Activated T-helper 2 cell treated with anti-CD3 and anti-CD28 coated beads, Interferon-gamma antibody, Interleukin-2, Interleukin-4, amounts not matched to agents 10 μg/mL and 5 μg/mL and 100 μg/mL, durations not matched to agents 14 hours and 24 hours and 36 hours (primary cell): ENCODE measurements at regions not wholly inside any gene's neighbourhood (a gene's known extent, or its start where the extent isn't known, plus 50 kb on each side); places are given as distances from the start of the nearest gene placed in this dataset.
"Not testable (repeated sequence)": the region's sequence is repeated elsewhere in the genome, so short reads cannot be mapped to it uniquely, and the experiment has no call there.

Experiments
- DNase-seq: peaks from one replicate; pipeline ENCODE4 v3.0.0; 2021; ENCODE audit warnings: low spot score
- H3K27ac Mint-ChIP-seq: one replicate; pipeline ENCODE4 v1.8.0; 2021; ENCODE audit warnings: mixed read lengths
- H3K27me3 Mint-ChIP-seq: one replicate; pipeline ENCODE4 v1.8.0; 2021; ENCODE audit warnings: low read depth, mixed read lengths
- H3K36me3 Mint-ChIP-seq: one replicate; pipeline ENCODE4 v1.8.0; 2021; ENCODE audit warnings: low read depth, mixed read lengths
- H3K4me1 Mint-ChIP-seq: one replicate; pipeline ENCODE4 v1.8.0; 2021; ENCODE audit warnings: low read depth, mixed read lengths
- H3K4me3 Mint-ChIP-seq: one replicate; pipeline ENCODE4 v1.8.0; 2021; ENCODE audit warnings: low read depth, mild to moderate bottlenecking, moderate library complexity, mixed read lengths
- H3K9me3 Mint-ChIP-seq: one replicate; pipeline ENCODE4 v1.8.0; 2021; ENCODE audit warnings: mixed read lengths
- intact Hi-C: fragments of 100-400 bp; cut with micrococcal nuclease; formaldehyde crosslinking; loops from one replicate; pipeline ENCODE4 v1.15.1; 2023

DNA sequence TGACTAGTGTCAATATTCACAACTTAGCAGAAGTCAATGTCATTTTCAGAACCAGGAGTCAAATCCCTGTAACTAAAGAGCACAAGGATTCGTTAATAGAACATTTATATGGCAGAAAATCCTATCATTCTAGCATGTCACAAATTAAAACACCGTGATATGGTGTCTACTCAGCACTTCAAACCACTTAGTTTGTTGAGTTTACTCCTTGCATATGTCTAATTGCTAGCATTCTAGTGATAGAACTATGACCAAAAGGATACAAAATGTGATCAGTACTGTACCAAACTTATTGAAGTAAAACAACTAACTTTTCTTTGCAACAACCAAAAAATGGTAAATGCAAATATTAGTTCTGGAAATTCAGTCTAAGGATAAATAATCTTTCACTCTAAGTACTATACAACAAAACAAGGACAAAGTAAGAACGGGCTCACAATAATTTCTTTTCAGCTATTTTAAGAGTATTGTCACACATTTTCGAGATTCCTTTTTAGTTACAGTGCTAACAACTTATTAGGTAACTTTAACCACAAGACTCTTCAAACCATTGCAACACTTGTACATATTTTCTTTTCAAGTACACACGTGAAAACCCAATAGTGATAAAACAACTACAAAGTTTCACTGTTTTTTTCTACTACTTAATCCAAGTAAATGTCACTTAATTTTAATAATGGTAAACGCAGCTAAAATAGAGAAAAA, 845.2 kb upstream of the CDH10 start:
- Mint-ChIP-seq H3K4me3 (no peak overlapping the region), H3K27ac (no peak overlapping the region), H3K27me3 (no peaks in the 10 kb centered on the region), H3K36me3 (no peaks in the 10 kb centered on the region), H3K4me1 (no peaks in the 10 kb centered on the region), H3K9me3 (peaks cover 33% of the 10 kb centered on the region)
- no peak for DNase-seq
- intact Hi-C loops, result no loop called here

- no peak overlapping the region for H3K4me3 Mint-ChIP-seq
- intact Hi-C loops, result no loop called here
- no peaks in the 10 kb centered on the region for H3K27me3 Mint-ChIP-seq
- no peaks in the 10 kb centered on the region for H3K36me3 Mint-ChIP-seq
- H3K27ac Mint-ChIP-seq, result no peak overlapping the region
- DNase-seq, result no peak
- peaks cover 36% of the 10 kb centered on the region for H3K9me3 Mint-ChIP-seq
- no peaks in the 10 kb centered on the region for H3K4me1 Mint-ChIP-seq
Observed at GRCh38 chr5:25488119-25488518, 843.3 kb upstream of the CDH10 start.

DNA sequence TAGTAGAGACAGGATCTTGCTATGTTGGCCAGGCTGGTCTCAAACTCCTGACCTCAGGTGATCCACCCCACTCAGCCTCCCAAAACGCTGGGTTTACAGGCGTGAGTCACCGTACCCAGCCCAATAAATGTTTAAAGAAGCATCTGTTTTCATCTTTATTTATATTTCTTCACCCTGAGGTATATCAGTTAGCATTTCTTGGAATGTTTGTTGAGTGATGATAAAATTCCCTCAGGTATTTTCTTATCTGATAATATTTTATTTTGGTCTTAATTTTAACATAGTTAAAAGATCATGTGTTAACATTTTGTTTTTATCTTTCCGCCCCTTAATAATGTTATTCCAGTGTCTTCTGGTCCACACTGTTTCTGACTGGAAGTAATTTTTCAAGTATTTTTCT, 839.6 kb upstream of the CDH10 start:
- Mint-ChIP-seq H3K27ac (no peak overlapping the region), H3K4me3 (no peak overlapping the region), H3K36me3 (no peaks in the 10 kb centered on the region), H3K9me3 (peaks cover 34% of the 10 kb centered on the region), H3K27me3 (no peaks in the 10 kb centered on the region), H3K4me1 (no peaks in the 10 kb centered on the region)
- intact Hi-C loops, result no loop called here
- DNase-seq, result no peak

GRCh38 chr5:25481463-25481862, 836.7 kb upstream of the CDH10 start:
- peaks cover 34% of the 10 kb centered on the region for H3K9me3 Mint-ChIP-seq
- no peaks in the 10 kb centered on the region for H3K27me3 Mint-ChIP-seq
- no peak overlapping the region for H3K27ac Mint-ChIP-seq

DNA sequence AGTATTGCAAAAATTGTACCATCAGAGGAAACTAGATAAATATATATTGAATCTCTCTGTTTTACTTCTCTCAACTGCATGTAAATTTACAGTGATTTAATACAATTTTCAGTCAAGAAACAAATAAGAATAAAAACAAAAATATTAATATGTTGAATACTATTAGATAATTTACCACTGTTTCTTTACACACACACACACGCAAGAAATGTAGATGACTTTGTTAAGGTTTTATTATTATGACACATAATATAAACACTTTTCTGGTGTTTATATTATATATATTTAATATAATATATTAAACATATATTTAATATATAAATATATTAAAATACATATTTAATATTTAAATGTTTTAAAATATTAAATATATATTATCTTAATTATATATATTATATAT, 814.3 kb upstream of the CDH10 start:
- Mint-ChIP-seq H3K4me3 (no peak overlapping the region), H3K36me3 (no peaks in the 10 kb centered on the region)

More at GRCh38 chr5:25481463-25481862, 836.7 kb upstream of the CDH10 start:
- intact Hi-C loops, result no loop called here
- Mint-ChIP-seq H3K36me3 (no peaks in the 10 kb centered on the region), H3K4me1 (no peaks in the 10 kb centered on the region), H3K4me3 (no peak overlapping the region)
- no peak for DNase-seq

GRCh38 chr5:25458628-25459027, 813.9 kb upstream of the CDH10 start:
- no peaks in the 10 kb centered on the region for H3K27me3 Mint-ChIP-seq
- DNase-seq, result no peak
- H3K4me1 Mint-ChIP-seq, result no peaks in the 10 kb centered on the region
- peaks cover 59% of the 10 kb centered on the region for H3K9me3 Mint-ChIP-seq
- no peak overlapping the region for H3K4me3 Mint-ChIP-seq
- no peak overlapping the region for H3K27ac Mint-ChIP-seq
- H3K36me3 Mint-ChIP-seq, result no peaks in the 10 kb centered on the region
- intact Hi-C loops, result no loop called here

More for the DNA sequence above, 814.3 kb upstream of the CDH10 start:
- no peak for DNase-seq
- Mint-ChIP-seq H3K9me3 (peaks cover 59% of the 10 kb centered on the region), H3K27me3 (no peaks in the 10 kb centered on the region), H3K4me1 (no peaks in the 10 kb centered on the region), H3K27ac (no peak overlapping the region)
- intact Hi-C loops, result no loop called here

DNA sequence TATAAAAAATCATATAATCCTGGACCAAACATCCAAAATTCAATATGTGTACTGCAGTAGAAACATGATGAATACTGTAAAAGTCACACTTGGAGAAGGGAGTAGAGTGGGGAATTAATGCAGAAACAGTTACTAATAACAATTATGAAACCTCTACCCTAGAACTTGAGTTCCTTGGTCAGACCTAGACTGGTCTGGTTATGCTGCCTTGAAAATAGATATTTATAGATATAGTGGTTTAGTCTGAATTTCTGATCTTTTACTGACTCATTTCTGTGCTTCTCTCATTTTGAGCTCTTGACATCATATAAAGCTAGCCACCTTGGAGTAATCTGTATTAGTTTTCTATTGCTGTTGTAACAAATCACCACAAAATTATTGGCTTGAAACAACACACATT, 808.7 kb upstream of the CDH10 start:
- Mint-ChIP-seq H3K36me3 (no peaks in the 10 kb centered on the region), H3K27me3 (no peaks in the 10 kb centered on the region)

GRCh38 chr5:25451294-25451693, 806.5 kb upstream of the CDH10 start:
- no peak for DNase-seq
- H3K4me3 Mint-ChIP-seq, result no peak overlapping the region
- no peaks in the 10 kb centered on the region for H3K4me1 Mint-ChIP-seq
- H3K9me3 Mint-ChIP-seq, result peaks cover 48% of the 10 kb centered on the region
- H3K36me3 Mint-ChIP-seq, result no peaks in the 10 kb centered on the region
- H3K27me3 Mint-ChIP-seq, result no peaks in the 10 kb centered on the region
- intact Hi-C loops, result no loop called here
- no peak overlapping the region for H3K27ac Mint-ChIP-seq

More for the DNA sequence above, 808.7 kb upstream of the CDH10 start:
- Mint-ChIP-seq H3K4me3 (no peak overlapping the region), H3K4me1 (no peaks in the 10 kb centered on the region), H3K9me3 (peaks cover 58% of the 10 kb centered on the region), H3K27ac (no peak overlapping the region)
- intact Hi-C loops, result no loop called here
- no peak for DNase-seq

GRCh38 chr5:25448646-25449045, 803.9 kb upstream of the CDH10 start:
- Mint-ChIP-seq H3K9me3 (peaks cover 41% of the 10 kb centered on the region), H3K4me3 (no peak overlapping the region), H3K27ac (no peak overlapping the region), H3K4me1 (no peaks in the 10 kb centered on the region), H3K27me3 (no peaks in the 10 kb centered on the region), H3K36me3 (no peaks in the 10 kb centered on the region)
- intact Hi-C loops, result no loop called here
- no peak for DNase-seq

- Mint-ChIP-seq H3K9me3 (peaks cover 38% of the 10 kb centered on the region), H3K27ac (no peak overlapping the region), H3K36me3 (no peaks in the 10 kb centered on the region)
Observed at GRCh38 chr5:25448190-25448621, 803.4 kb upstream of the CDH10 start.

GRCh38 chr5:25446061-25446420, 801.3 kb upstream of the CDH10 start:
- H3K27ac Mint-ChIP-seq, result not testable (repeated sequence)

More at GRCh38 chr5:25448190-25448621, 803.4 kb upstream of the CDH10 start:
- no peak for DNase-seq
- Mint-ChIP-seq H3K4me3 (no peak overlapping the region), H3K27me3 (no peaks in the 10 kb centered on the region), H3K4me1 (no peaks in the 10 kb centered on the region)
- intact Hi-C loops, result no loop called here

GRCh38 chr5:25445381-25446060, 800.7 kb upstream of the CDH10 start:
- H3K4me3 Mint-ChIP-seq, H3K27me3 Mint-ChIP-seq, intact Hi-C loops, H3K27ac Mint-ChIP-seq, H3K4me1 Mint-ChIP-seq, DNase-seq, H3K36me3 Mint-ChIP-seq: not testable (repeated sequence)
- H3K9me3 Mint-ChIP-seq, result peaks cover 39% of the 10 kb centered on the region

More at GRCh38 chr5:25446061-25446420, 801.3 kb upstream of the CDH10 start:
- H3K4me1 Mint-ChIP-seq, DNase-seq, H3K36me3 Mint-ChIP-seq, H3K4me3 Mint-ChIP-seq, H3K27me3 Mint-ChIP-seq, intact Hi-C loops: not testable (repeated sequence)
- H3K9me3 Mint-ChIP-seq, result peaks cover 42% of the 10 kb centered on the region

- intact Hi-C loops, result no loop called here
- no peaks in the 10 kb centered on the region for H3K36me3 Mint-ChIP-seq
- no peaks in the 10 kb centered on the region for H3K4me1 Mint-ChIP-seq
- H3K9me3 Mint-ChIP-seq, result peaks cover 33% of the 10 kb centered on the region
- no peak overlapping the region for H3K4me3 Mint-ChIP-seq
- H3K27me3 Mint-ChIP-seq, result no peaks in the 10 kb centered on the region
- no peak for DNase-seq
- H3K27ac Mint-ChIP-seq, result no peak overlapping the region
Observed at GRCh38 chr5:25444697-25445096, 799.9 kb upstream of the CDH10 start.
